ENCODE measurements at regions not wholly inside any gene's neighbourhood (a gene's known extent, or its start where the extent isn't known, plus 50 kb on each side); places are given as distances from the start of the nearest gene placed in this dataset.

DNA sequence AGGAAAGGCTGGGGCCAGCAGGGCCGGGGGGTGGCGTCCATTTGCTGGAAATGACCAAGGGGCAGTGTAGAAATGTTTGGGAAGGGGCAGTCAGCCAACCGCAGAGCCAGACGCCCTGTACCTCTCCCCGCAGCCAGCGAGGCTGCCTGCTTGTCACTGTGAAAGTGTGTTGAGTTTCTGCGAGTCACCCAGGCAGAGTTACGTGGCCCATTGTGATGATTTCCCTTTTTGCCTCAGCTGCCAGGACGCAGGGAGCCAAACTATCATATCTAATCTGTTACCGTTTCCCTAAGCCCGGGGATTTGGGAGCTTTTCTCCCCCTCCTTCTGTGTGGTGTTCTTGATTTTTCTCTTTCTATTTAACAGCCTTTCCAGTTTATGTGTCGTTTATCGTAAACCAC lies 67.9 kb upstream of the STX16 start:
- H3K4me1 ChIP-seq = no peaks in the 10 kb centered on the region
- no peak overlapping the region for H3K4me3 ChIP-seq
- TF ChIP-seq POLR2A (IDR thresholded peaks at IDR 0.05) (no peak), EP300 (IDR thresholded peaks at IDR 0.05) (no peak), POLR2AphosphoS5 (IDR thresholded peaks at IDR 0.05) (no peak)
- TF ChIP-seq, protein P1, sequence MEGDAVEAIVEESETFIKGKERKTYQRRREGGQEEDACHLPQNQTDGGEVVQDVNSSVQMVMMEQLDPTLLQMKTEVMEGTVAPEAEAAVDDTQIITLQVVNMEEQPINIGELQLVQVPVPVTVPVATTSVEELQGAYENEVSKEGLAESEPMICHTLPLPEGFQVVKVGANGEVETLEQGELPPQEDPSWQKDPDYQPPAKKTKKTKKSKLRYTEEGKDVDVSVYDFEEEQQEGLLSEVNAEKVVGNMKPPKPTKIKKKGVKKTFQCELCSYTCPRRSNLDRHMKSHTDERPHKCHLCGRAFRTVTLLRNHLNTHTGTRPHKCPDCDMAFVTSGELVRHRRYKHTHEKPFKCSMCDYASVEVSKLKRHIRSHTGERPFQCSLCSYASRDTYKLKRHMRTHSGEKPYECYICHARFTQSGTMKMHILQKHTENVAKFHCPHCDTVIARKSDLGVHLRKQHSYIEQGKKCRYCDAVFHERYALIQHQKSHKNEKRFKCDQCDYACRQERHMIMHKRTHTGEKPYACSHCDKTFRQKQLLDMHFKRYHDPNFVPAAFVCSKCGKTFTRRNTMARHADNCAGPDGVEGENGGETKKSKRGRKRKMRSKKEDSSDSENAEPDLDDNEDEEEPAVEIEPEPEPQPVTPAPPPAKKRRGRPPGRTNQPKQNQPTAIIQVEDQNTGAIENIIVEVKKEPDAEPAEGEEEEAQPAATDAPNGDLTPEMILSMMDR (IDR thresholded peaks at IDR 0.05) = no peak
- DNase-seq = no peak
- H3K9me3 ChIP-seq = peaks cover 0 to 4% (median 0%) of the 10 kb centered on the region in 4 donors
- H3K27ac ChIP-seq = no peak overlapping the region
- H3K27me3 ChIP-seq = peaks cover 0 to 41% (median 12%) of the 10 kb centered on the region in 3 donors
- intact Hi-C loops (cut with DNase I; ENCODE audit: low total_unique reads) = no loop called here
- H3K36me3 ChIP-seq = no peaks in the 10 kb centered on the region
- WGBS, 5 donors = 37 to 53% (median 44%) methylated on average over 13 of the region's 13 CpGs

DNA sequence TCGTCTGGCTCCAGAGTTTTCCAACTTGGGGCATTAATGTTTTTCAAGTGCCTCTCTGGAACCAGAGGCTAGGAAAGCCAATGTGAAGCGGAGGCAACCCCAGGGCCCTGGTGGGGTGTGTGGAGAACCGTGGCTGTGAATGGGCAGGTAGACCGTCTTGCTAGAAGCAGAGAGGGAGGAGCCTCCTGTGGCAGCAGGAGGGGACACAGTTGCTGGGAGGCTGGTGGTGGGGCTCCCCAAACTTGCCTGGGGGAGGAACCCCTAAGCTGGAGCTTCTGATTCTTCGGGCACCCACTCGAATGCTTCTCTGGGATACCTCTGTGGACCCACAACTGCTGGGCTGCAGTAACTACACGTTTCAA lies 65.3 kb upstream of the APCDD1L start:
- Histone ChIP-seq H3K27me3 (peaks cover 0 to 53% (median 6%) of the 10 kb centered on the region in 3 donors), H3K9me3 (peaks cover 0 to 4% (median 0%) of the 10 kb centered on the region in 4 donors), H3K4me1 (no peaks in the 10 kb centered on the region), H3K27ac (no peak overlapping the region), H3K4me3 (no peak overlapping the region), H3K36me3 (no peaks in the 10 kb centered on the region)
- DNase-seq = no peak
- TF ChIP-seq POLR2A (IDR thresholded peaks at IDR 0.05) (no peak), POLR2AphosphoS5 (IDR thresholded peaks at IDR 0.05) (no peak), EP300 (IDR thresholded peaks at IDR 0.05) (no peak)
- TF ChIP-seq, protein P1 (IDR thresholded peaks at IDR 0.05) = no peak
- intact Hi-C loops (cut with DNase I; ENCODE audit: low total_unique reads) = no loop called here
- WGBS, 5 donors = 76 to 87% (median 80%) methylated on average over 6 to 7 of the region's 7 CpGs

DNA sequence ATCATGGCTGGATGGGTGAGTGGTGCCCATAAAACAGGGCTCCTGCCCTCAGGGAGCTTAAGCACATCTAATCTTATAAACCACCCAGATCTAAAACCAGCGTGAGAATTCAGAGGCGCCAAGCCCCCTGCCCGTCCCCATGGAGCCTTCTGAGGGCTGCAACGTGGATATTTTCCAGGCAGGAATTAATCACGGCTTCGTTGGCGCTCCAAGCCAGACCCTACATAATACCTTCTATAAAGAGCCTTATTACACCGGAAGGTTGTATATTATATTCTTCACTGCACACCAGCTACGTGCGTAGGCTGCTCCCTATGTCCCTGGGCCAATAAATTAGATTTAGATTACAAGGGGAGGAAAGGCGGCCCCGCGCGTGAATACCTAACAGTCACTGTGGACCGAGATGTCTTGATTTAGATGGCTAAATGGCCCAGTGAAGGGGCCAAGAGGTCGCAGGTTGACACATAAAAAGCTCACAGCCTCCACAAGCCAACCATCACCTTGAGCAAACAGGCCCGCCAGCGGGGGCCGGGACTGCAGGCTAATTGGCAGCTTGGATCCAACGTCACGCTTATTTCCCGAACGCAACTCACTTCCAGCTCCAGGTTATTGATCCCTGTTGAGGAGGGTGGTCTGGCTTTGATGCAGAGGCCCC lies 64.7 kb upstream of the APCDD1L start:
- H3K27ac ChIP-seq = no peak overlapping the region
- WGBS, 5 donors = 73 to 89% (median 77%) methylated on average over 23 of the region's 23 CpGs
- DNase-seq = no peak
- intact Hi-C loops (cut with DNase I; ENCODE audit: low total_unique reads) = no loop called here
- H3K4me1 ChIP-seq = no peaks in the 10 kb centered on the region
- H3K9me3 ChIP-seq = peaks cover 0 to 4% (median 0%) of the 10 kb centered on the region in 4 donors
- H3K4me3 ChIP-seq = no peak overlapping the region
- TF ChIP-seq POLR2AphosphoS5 (IDR thresholded peaks at IDR 0.05) (no peak), POLR2A (IDR thresholded peaks at IDR 0.05) (no peak)
- TF ChIP-seq, protein P1 (IDR thresholded peaks at IDR 0.05) = no peak
- no peaks in the 10 kb centered on the region for H3K36me3 ChIP-seq
- peaks cover 0 to 53% (median 6%) of the 10 kb centered on the region in 3 donors for H3K27me3 ChIP-seq

DNA sequence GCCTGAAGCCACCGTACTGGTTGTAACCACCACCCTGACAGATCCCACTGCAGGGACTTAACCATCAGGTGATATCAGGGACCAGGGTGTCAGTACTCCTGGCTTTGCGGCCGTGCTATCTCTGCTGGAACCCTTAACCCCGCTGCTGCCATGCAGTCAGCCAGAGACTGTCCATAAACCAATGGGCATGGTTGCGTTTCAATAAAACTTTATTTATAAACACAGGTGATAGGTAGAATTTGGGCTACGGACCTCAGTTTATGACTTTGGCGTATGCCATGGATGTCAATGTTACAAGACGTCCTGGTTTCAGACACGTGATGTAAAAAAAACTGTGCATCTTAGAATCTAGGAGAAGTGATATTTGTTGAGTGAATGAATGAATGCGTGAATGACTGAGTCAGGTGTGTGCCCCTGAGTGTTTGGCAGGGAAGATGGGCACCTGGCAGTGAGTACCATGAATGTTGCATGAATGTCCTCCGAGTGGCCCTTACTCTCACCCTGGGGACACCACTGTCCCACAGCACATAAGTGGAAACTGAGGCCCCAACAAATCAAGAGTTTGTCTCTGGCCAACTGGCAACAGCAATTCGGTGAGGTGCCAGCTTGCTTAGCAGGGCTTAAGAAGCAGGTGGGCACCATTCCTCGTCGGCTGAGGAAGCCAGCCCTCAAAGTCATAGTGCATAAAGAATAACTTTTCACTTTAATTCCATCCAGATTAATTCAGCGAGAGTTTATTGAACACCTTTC lies 64.0 kb upstream of the APCDD1L start:
- no peak for TF ChIP-seq POLR2A (IDR thresholded peaks at IDR 0.05)
- no peak for TF ChIP-seq EP300 (IDR thresholded peaks at IDR 0.05)
- TF ChIP-seq, protein P1 (IDR thresholded peaks at IDR 0.05) = no peak
- no peak for TF ChIP-seq POLR2AphosphoS5 (IDR thresholded peaks at IDR 0.05)
- no peak overlapping the region for H3K4me3 ChIP-seq
- H3K36me3 ChIP-seq = no peaks in the 10 kb centered on the region
- intact Hi-C loops (cut with DNase I; ENCODE audit: low total_unique reads) = no loop called here
- H3K27me3 ChIP-seq = peaks cover 0 to 53% (median 6%) of the 10 kb centered on the region in 3 donors
- 89 to 92% (median 90%) methylated on average over 15 of the region's 15 CpGs for WGBS, 5 donors
- H3K4me1 ChIP-seq = no peaks in the 10 kb centered on the region
- H3K27ac ChIP-seq = no peak overlapping the region
- DNase-seq = no peak
- peaks cover 0 to 4% (median 0%) of the 10 kb centered on the region in 4 donors for H3K9me3 ChIP-seq
